C4-2B (cell line): ENCODE measurements at regions not wholly inside any gene's neighbourhood (a gene's known extent, or its start where the extent isn't known, plus 50 kb on each side); places are given as distances from the start of the nearest gene placed in this dataset.
A peak's percentile ranks its signal among the peaks of the same experiment; 100 is the strongest.

Source experiments
- H3K27ac ChIP-seq: fragments of 450-650 bp; 2 replicates; pipeline ENCODE4 v1.5.1; 2017
- CTCF ChIP-seq: fragments of 450-650 bp; conservative IDR thresholded peaks from 2 replicates; pipeline ENCODE4 v1.5.1; 2017; ENCODE audit warnings: mild to moderate bottlenecking
- ZFX ChIP-seq: fragments of 450-650 bp; IDR thresholded peaks from 2 replicates; pipeline ENCODE4 v1.6.1; 2017

- no peak overlapping the region for H3K27ac ChIP-seq
- peak; percentile 14; the same call in 1 of the 2 replicates for TF ChIP-seq CTCF
- no peak for TF ChIP-seq ZFX
Measured at GRCh38 chr15:48025118-48025517, 95.7 kb upstream of the SLC24A5 start.

GRCh38 chr15:48028712-48029111 lies 92.1 kb upstream of the SLC24A5 start:
- H3K27ac ChIP-seq, result peak overlapping the region; percentile 61
- TF ChIP-seq ZFX (no peak), CTCF (no peak)

GRCh38 chr15:48029642-48030041 lies 91.1 kb upstream of the SLC24A5 start:
- peak overlapping the region; percentile 61; the same call in 1 of the 2 replicates for H3K27ac ChIP-seq
- TF ChIP-seq ZFX, result no peak
- no peak for TF ChIP-seq CTCF

GRCh38 chr15:48031466-48031865 lies 89.3 kb upstream of the SLC24A5 start:
- no peak overlapping the region for H3K27ac ChIP-seq
- TF ChIP-seq ZFX (no peak), CTCF (no peak)

GRCh38 chr15:48031973-48032372 lies 88.8 kb upstream of the SLC24A5 start:
- TF ChIP-seq CTCF (no peak), ZFX (no peak)
- no peak overlapping the region for H3K27ac ChIP-seq

- H3K27ac ChIP-seq, result no peak overlapping the region
- no peak for TF ChIP-seq CTCF
- no peak for TF ChIP-seq ZFX
Measured at GRCh38 chr15:48032911-48033310, 87.9 kb upstream of the SLC24A5 start.

- TF ChIP-seq CTCF (no peak), ZFX (no peak)
- H3K27ac ChIP-seq, result no peak overlapping the region
Measured at GRCh38 chr15:48038221-48038620, 82.6 kb upstream of the SLC24A5 start.
